Cardiac muscle cell (in vitro differentiated cells and primary cell): ENCODE measurements at regions not wholly inside any gene's neighbourhood (a gene's known extent, or its start where the extent isn't known, plus 50 kb on each side); places are given as distances from the start of the nearest gene placed in this dataset.

Source experiments
- DNase-seq, 2 donors: peaks; one replicate each; pipeline versions ENCODE4 v3.0.0 to v3.0.0-alpha.2; 2010 to 2017; ENCODE audit warnings: low read depth in 1 of 2, low spot score in 1 of 2
- H3K27ac ChIP-seq: fragments of 200-600 bp; sonication (generic); 2 replicates; pipeline ENCODE4 v1.5.1; 2016
- H3K27me3 ChIP-seq: fragments of 200-600 bp; sonication (generic); 2 replicates; pipeline ENCODE4 v1.6.0; 2016; ENCODE audit warnings: control low read depth
- H3K36me3 ChIP-seq: fragments of 200-600 bp; sonication (generic); 2 replicates; pipeline ENCODE4 v1.5.1; 2016; ENCODE audit warnings: control low read depth
- H3K4me1 ChIP-seq: fragments of 200-600 bp; sonication (generic); 2 replicates; pipeline ENCODE4 v1.8.1; 2017; ENCODE audit warnings: low read depth, mild to moderate bottlenecking, mixed run types
- H3K4me3 ChIP-seq: fragments of 200-600 bp; sonication (generic); 2 replicates; pipeline ENCODE4 v1.5.1; 2016; ENCODE audit warnings: mild to moderate bottlenecking
- H3K9me3 ChIP-seq: fragments of 200-600 bp; sonication (generic); 2 replicates; pipeline ENCODE4 v1.5.1; 2017; ENCODE audit warnings: low read depth, mild to moderate bottlenecking, control low read depth
- TF ChIP-seq, protein P1 (sequence below): IDR thresholded peaks from 2 replicates; pipeline ENCODE4 v1.5.1; 2012; ENCODE audit warnings: low read depth, mild to moderate bottlenecking, low read length

DNA sequence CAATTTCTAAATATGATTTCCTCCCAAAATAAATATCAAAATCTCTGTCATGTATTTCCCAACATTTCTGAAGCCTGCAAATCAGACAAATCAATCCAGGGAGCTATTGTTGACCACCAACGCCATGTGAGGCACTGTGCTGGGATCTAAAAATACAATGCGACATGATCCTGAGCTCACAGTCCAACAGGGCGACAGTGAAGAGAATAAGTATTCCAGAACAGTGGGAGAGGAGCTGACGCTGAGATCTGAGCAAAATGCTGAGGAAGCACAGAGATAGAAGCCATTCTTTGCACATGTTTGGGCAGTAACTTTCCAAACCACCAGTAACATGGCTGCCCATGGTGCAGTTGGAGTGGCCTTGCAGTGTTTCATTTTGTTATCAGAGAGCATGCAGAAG is 412.5 kb downstream of the LRATD1 start:
- H3K4me3 ChIP-seq = no peak overlapping the region
- H3K4me1 ChIP-seq = no peaks in the 10 kb centered on the region
- H3K27ac ChIP-seq = no peak overlapping the region
- DNase-seq = no peak
- H3K36me3 ChIP-seq = no peaks in the 10 kb centered on the region
- no peaks in the 10 kb centered on the region for H3K9me3 ChIP-seq
- TF ChIP-seq, protein P1, sequence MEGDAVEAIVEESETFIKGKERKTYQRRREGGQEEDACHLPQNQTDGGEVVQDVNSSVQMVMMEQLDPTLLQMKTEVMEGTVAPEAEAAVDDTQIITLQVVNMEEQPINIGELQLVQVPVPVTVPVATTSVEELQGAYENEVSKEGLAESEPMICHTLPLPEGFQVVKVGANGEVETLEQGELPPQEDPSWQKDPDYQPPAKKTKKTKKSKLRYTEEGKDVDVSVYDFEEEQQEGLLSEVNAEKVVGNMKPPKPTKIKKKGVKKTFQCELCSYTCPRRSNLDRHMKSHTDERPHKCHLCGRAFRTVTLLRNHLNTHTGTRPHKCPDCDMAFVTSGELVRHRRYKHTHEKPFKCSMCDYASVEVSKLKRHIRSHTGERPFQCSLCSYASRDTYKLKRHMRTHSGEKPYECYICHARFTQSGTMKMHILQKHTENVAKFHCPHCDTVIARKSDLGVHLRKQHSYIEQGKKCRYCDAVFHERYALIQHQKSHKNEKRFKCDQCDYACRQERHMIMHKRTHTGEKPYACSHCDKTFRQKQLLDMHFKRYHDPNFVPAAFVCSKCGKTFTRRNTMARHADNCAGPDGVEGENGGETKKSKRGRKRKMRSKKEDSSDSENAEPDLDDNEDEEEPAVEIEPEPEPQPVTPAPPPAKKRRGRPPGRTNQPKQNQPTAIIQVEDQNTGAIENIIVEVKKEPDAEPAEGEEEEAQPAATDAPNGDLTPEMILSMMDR = no peak
- no peaks in the 10 kb centered on the region for H3K27me3 ChIP-seq

DNA sequence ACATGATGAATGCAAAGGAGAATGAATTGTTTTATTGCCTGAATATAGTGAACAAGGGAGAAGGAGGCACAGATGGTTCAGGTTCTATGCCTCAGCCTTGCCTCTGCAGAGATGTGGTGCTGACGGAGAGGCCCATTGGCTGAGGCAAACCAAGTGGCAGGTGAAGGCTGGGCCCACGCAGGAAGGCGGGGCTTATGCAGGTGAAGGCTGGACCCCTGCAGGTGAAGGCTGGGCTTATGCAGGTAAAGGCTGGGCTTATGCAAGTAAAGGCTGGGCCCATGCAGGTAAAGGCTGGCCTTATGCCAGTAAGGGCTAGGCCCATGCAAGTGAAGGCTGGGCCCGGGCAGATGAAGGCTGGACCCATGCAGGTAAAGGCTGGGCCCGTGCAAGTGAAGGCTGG is 414.7 kb downstream of the LRATD1 start:
- DNase-seq = no peak

DNA sequence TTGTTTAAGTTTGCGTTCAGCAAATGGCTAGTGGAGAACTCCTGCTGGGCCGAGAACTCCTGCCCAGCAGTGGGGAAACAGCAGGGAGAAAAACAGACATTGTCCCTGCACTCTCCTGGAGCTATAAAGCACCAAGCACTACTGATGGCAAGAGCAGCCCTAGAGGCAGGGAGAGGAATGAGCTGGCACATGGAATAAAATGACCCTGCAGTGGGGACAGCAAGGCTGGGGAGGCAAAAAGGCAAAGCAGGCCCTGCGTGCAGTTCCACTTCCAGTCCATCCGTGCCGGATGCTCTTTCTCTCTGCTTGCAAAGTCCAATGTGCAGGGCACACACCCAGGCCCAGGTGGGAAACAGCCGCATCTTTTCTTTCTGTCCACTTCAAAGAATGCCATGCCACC is 415.5 kb downstream of the LRATD1 start:
- Histone ChIP-seq H3K4me1 (no peaks in the 10 kb centered on the region), H3K27me3 (no peaks in the 10 kb centered on the region), H3K36me3 (no peaks in the 10 kb centered on the region), H3K27ac (no peak overlapping the region), H3K9me3 (no peaks in the 10 kb centered on the region), H3K4me3 (no peak overlapping the region)
- no peak for DNase-seq
- TF ChIP-seq, protein P1 = no peak

More for the DNA sequence above, 414.7 kb downstream of the LRATD1 start:
- Histone ChIP-seq H3K27me3 (no peaks in the 10 kb centered on the region), H3K4me3 (no peak overlapping the region), H3K4me1 (no peaks in the 10 kb centered on the region), H3K27ac (no peak overlapping the region), H3K36me3 (no peaks in the 10 kb centered on the region), H3K9me3 (no peaks in the 10 kb centered on the region)
- TF ChIP-seq, protein P1 = no peak

DNA sequence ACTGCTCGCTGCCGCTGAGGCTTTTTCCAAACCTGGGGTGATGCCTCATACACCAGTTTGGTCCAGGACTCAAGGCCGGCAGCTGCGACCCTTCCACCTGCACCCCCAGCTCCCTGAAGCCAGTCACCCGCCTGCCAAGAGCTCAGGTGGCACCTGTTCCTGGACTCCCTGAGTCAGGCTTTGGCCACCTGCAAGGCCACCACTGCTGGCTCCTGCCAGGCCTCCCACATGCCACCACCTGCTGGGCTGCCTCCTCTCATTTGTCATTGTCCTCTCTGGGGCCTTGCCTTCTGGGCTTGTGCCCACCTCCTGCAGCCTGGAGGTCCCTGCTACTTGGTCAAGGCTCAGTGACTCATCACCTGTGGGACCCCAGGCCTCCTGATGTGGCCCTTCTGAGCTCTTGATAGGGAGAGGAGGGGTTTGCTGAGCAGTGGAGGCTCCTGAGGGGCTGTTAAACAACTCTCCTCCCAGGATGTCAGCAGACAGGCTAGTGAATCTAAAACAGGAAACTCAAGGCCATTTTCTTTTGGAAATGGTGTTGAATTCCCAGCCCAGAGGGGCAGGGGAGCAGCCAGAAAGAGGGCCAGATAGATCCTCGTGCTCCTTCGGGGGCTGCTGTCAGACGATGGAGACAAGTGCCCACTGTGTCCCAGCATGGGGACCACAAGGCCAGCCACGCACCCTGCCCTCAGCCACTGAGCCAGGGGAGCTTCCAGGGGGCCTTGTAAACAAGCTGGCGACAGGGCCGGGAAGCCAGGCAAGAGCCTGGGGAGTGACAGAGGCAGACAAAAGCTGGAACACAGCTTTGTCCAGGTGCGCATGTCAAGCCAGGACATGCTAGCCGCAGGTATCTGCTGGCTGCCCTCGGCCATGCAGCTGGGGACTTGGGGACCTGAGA is 416.8 kb downstream of the LRATD1 start:
- no peak overlapping the region for H3K4me3 ChIP-seq
- H3K36me3 ChIP-seq = no peaks in the 10 kb centered on the region
- H3K4me1 ChIP-seq = no peaks in the 10 kb centered on the region
- no peaks in the 10 kb centered on the region for H3K27me3 ChIP-seq
- TF ChIP-seq, protein P1 = no peak
- no peak for DNase-seq
- no peak overlapping the region for H3K27ac ChIP-seq
- H3K9me3 ChIP-seq = no peaks in the 10 kb centered on the region

DNA sequence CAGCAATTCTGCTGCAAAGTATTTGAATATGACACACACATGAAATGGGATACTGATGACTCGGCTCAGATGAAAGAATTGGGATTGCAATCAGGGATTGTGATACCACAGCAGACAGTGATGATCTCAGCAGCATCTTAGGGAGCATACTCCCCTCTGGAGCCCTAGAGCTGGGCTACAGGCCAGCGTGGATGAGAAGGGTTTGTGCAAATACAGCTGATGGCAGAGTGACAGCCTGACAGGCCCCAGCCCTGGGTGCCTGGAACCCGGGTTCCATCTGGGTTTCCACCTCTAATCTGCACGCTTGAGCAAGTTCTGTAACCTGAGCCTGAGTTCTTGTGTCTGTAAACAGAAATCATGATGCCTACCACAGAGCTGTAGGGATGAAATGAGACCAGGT is 418.0 kb downstream of the LRATD1 start:
- Histone ChIP-seq H3K27ac (no peak overlapping the region), H3K36me3 (no peaks in the 10 kb centered on the region), H3K27me3 (no peaks in the 10 kb centered on the region), H3K4me1 (no peaks in the 10 kb centered on the region), H3K9me3 (no peaks in the 10 kb centered on the region), H3K4me3 (no peak overlapping the region)
- TF ChIP-seq, protein P1 = no peak
- DNase-seq = no peak
